GM18519 (cell line): ENCODE measurements at regions not wholly inside any gene's neighbourhood (a gene's known extent, or its start where the extent isn't known, plus 50 kb on each side); places are given as distances from the start of the nearest gene placed in this dataset.
"Not testable (repeated sequence)": the region's sequence is repeated elsewhere in the genome, so short reads cannot be mapped to it uniquely, and the experiment has no call there.

Experiments
- ATAC-seq: cut with Tn5 transposase; IDR thresholded peaks from one replicate; pipeline ENCODE4 v1.9.1; 2021; ENCODE audit warnings: mild to moderate bottlenecking, moderate library complexity; ENCODE audit not compliant: unreplicated experiment, low FRiP score

GRCh38 chr20:5453745-5454144 lies 137.0 kb upstream of the PROKR2 start:
- not testable (repeated sequence) for ATAC-seq

GRCh38 chr20:5453316-5453715 lies 136.6 kb upstream of the PROKR2 start:
- not testable (repeated sequence) for ATAC-seq

- ATAC-seq, result not testable (repeated sequence)
These were observed 135.9 kb upstream of the PROKR2 start for GRCh38 chr20:5452691-5453090.

GRCh38 chr20:5452286-5452685 lies 135.5 kb upstream of the PROKR2 start:
- ATAC-seq, result not testable (repeated sequence)

GRCh38 chr20:5451643-5452210 lies 135.0 kb upstream of the PROKR2 start:
- no peak for ATAC-seq

DNA sequence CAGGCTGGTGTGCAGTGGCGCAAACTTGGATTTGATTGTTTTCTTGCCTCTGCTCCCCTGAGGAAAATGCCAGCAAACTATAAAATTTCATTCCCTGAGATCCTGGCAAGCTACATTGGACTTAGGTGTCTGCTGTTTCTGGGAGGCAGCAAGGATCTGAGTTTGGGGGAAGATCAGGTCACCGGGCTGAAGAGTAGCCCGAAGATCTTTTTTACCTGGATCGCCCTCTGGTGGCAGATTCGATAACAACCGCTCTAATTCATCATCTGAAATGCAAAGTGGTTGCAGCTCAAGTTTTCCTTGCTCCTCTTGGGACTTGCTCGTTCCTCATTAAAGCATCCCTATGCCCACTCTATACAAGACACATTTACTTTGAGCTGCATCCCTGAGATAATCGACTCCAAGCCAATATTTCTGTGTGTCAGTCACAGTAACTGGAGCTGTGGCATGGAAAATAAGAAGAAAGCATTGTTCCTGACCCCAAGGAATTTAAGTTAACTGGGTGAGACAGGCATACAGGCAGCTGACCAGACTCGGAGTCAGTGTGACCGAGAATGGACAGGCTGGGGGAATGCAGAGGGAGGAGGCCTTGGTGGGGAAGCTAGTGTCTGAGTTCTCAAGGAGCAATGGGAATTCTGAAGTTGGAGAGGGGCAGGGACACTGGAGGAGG lies 131.8 kb upstream of the PROKR2 start:
- no peak for ATAC-seq

- no peak for ATAC-seq
These were observed 130.4 kb upstream of the PROKR2 start for GRCh38 chr20:5447188-5447587.

DNA sequence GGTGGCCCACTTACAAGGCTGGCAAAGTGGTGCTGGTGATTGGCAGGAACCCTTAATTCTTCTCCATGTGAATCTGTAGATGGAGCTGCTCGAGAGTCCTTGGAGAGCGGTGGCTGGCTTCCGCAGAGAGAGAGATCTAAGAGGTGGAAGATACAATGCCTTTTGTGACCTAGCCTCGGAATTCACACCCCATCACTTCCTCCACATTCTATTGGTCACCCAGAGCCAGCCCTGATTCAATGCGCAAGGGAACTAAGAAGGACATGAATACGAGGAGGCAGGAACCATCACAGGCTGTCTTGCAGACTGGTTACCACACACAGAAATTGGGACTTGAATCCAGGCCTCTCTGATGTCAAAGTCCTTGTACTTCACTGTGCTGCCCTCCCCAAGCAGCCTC lies 128.9 kb upstream of the PROKR2 start:
- no peak for ATAC-seq

DNA sequence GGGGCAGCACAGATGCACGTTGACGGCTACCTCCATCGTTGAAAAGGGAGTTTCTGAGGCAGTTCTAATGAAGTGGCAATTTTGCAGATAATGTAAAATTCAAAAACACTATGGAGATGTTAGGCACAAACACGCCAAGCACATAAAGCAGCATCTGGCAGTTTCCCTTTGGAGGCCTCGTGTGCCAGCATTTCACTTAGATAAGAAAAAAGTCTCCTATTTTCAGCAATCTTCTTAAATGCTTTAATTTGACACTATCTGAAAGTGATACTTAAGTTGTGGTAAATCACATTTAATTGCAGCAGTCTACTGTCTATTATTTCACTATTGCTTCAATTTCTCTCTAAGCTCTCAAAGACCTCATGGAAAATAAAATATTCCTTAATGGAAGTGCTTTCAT lies 125.3 kb upstream of the PROKR2 start:
- no peak for ATAC-seq

DNA sequence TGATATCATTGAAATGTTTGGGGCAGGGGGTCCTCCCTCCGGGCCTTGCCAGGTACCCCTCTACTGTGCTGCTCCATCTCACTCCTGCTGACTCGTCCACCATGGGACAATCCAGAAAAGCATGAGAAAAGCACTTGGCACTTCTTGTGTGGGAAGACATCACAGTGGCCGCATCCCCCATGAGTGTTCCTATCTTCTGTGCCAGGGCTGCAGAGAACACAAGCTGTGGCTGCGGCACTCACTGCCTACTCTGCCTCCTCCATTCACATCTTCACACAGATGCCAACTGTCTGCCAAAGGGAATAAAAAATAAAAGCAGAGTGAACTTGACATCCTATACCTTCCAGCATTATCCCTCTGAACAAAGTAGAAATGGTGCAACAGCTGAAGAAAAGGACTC lies 117.4 kb upstream of the PROKR2 start:
- ATAC-seq, result no peak

- ATAC-seq, result no peak
These were observed 116.6 kb upstream of the PROKR2 start for GRCh38 chr20:5433352-5433751.

DNA sequence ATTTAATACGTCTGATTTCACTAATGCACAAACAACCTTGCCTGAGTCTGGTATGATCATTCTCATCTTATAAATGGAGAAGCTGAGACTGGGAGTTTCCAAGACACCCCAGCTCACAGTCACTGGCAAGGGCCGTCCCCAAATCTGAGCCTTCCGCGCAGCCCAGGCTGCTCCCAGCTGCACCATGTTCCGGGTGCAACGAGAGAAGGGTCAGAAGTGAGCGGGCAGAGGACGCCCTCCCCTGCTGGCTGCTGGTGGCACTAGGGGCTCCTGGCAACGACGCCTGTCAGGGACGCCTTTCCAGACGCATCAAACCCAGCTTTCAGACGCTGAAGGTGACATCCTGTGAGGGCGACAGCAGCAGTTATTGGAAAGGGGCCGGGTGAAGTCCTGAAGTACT lies 115.3 kb upstream of the PROKR2 start:
- ATAC-seq, result no peak

GRCh38 chr20:5430670-5431069 lies 113.9 kb upstream of the PROKR2 start:
- no peak for ATAC-seq

DNA sequence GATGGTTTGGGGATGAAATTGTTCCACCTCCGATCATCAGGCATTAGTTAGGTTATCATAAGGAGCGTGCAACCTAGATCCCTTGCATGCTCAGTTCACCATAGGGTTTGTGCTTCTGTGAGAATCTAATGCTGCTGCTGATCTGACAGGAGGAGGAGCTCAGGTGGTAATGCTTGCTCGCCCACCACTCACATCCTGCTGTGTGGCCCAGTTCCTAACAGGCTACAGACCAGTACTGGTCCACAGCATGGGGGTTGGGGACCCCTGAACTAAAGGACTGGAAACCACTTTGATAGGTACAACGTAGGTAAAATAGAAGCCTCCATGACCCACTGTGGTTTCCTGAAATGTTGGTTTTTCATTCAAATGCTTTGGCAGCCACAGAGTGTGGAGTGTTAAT lies 109.3 kb upstream of the PROKR2 start:
- ATAC-seq, result no peak

GRCh38 chr20:5416086-5416485 lies 99.3 kb upstream of the PROKR2 start:
- ATAC-seq, result no peak

DNA sequence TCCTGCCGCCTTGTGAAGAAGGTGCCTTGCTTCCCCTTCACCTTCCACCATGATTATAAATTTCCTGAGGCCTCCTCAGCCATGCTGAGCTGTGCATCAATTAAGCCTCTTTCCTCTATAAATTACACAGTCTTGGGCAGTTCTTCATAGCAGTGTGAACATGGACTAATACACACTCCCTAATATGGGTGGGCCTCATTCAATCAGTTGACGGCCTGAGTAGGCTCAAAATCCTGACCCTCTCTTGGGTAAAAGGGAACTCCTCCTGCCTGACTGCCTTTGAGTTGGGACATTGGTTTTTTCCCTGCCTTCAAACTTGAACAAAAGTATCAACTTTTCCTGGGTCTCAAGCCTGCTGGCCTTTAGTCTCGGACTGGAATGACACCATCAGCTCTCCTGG lies 96.6 kb upstream of the PROKR2 start:
- no peak for ATAC-seq

DNA sequence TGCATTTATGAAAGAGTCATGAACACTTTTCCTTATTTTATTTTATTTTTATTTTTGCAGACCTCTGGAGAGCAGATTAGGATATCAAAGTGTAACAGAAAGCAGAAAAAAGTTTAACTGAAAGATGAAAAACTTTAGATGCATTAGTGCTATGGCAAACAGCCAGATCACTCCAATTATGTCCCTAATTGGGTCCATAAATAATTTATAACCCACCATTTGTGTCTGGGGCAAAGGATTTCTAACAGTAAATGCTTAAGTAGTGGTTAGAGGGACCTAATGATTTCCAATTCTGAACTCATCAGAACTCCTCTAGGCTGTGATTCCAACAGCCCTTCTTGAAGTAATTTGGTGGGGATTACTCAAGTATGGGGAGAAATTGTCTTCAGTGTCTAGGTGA lies 93.7 kb upstream of the PROKR2 start:
- no peak for ATAC-seq

DNA sequence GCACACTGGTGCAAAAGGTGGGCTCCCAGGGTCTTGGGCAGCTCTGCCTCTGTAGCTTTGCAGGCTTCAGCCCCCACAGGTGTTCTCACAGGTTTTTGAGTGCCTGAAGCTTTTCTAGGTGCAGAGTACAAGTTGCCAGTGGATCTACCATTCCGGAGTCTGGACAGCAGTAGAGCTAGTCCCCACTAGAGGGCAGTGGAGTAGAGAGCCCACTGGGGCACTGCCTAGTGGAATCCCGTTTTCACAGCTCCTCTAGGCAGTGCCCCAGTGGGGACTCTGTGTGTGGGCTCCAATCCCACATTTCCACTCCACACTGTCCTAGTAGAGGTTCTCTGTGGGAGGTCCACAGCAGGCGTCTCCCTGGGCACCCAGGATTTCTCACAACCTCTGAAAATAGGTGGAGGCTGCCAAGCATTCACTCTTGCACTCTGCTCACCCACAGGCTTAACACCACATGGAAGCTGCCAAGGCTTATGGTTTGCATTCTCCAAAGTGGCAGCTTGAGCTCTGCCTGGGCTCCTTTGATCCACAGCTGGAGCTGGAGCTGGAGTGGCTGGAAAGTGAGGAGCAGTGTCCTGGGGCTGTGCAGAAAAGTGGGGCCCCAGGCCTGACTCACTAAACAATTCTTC lies 86.3 kb upstream of the PROKR2 start:
- peak; percentile 73 for ATAC-seq

GRCh38 chr20:5401277-5401875 lies 84.6 kb upstream of the PROKR2 start:
- no peak for ATAC-seq

- no peak for ATAC-seq
These were observed 83.5 kb upstream of the PROKR2 start for GRCh38 chr20:5400164-5400762.

DNA sequence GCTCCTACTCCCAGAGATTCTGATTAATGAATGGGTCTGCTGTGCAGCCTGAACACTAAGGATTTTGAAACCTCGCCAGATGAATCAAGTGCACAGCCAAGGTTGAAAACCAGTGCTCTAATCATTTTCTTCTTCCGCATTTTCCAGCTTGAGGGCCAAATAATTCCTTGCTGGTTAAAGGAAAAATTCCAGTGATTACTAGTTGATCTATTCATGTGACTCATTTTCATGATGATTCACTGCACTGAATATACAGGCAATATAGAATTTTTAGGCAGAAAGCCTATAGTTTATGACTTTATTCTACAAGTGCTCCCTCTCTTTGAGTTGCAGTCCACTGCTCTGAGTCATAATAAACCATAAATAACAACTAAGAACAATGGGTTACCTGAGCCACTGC lies 80.6 kb upstream of the PROKR2 start:
- ATAC-seq, result no peak
